ENCODE measurements at regions not wholly inside any gene's neighbourhood (a gene's known extent, or its start where the extent isn't known, plus 50 kb on each side); places are given as distances from the start of the nearest gene placed in this dataset.

- Histone ChIP-seq H3K4me2 (no peak overlapping the region), H3K36me3 (no peaks in the 10 kb centered on the region), H4K20me1 (no peaks in the 10 kb centered on the region), H3K4me1 (no peaks in the 10 kb centered on the region), H3K27me3 (no peaks in the 10 kb centered on the region), H3K27ac (no peak overlapping the region), H3K4me3 (no peak overlapping the region), H3K9ac (no peak overlapping the region), H3K9me3 (replicated peaks in 1 of 11) (no peaks in the 10 kb centered on the region)
- no peak for TF ChIP-seq Cebpa-rat (IDR thresholded peaks at IDR 0.05)
Observed at GRCh38 chr4:14641871-14642270, 360.4 kb upstream of the CPEB2 start.

- no peak overlapping the region for H3K9ac ChIP-seq
- 0 out of 22 replicates have a peak, but pooled peaks cover 0 to 8% (median 0%) of the 10 kb centered on the region in 11 experiments for H3K9me3 ChIP-seq (replicated peaks in 1 of 11)
- H4K20me1 ChIP-seq, result no peaks in the 10 kb centered on the region
- no peak overlapping the region for H3K4me2 ChIP-seq
- no peak overlapping the region for H3K27ac ChIP-seq
- no peaks in the 10 kb centered on the region for H3K4me1 ChIP-seq
- H3K27me3 ChIP-seq, result no peaks in the 10 kb centered on the region
- H3K36me3 ChIP-seq, result no peaks in the 10 kb centered on the region
- no peak overlapping the region for H3K4me3 ChIP-seq
- no peak for TF ChIP-seq Cebpa-rat (IDR thresholded peaks at IDR 0.05)
Observed at GRCh38 chr4:14644580-14645282, 357.6 kb upstream of the CPEB2 start.

GRCh38 chr4:14646831-14647230 lies 355.4 kb upstream of the CPEB2 start:
- H4K20me1 ChIP-seq, result no peaks in the 10 kb centered on the region
- H3K9ac ChIP-seq, result no peak overlapping the region
- H3K27ac ChIP-seq, result no peak overlapping the region
- no peak overlapping the region for H3K4me2 ChIP-seq
- no peaks in the 10 kb centered on the region for H3K27me3 ChIP-seq
- 0 out of 22 replicates have a peak, but pooled peaks cover 0 to 8% (median 0%) of the 10 kb centered on the region in 11 experiments for H3K9me3 ChIP-seq (replicated peaks in 1 of 11)
- no peaks in the 10 kb centered on the region for H3K4me1 ChIP-seq
- no peak for TF ChIP-seq Cebpa-rat (IDR thresholded peaks at IDR 0.05)
- no peaks in the 10 kb centered on the region for H3K36me3 ChIP-seq
- no peak overlapping the region for H3K4me3 ChIP-seq

- H3K27me3 ChIP-seq, result no peaks in the 10 kb centered on the region
- H3K4me1 ChIP-seq, result no peaks in the 10 kb centered on the region
- no peak overlapping the region for H3K9ac ChIP-seq
- no peak for TF ChIP-seq Cebpa-rat (IDR thresholded peaks at IDR 0.05)
- H3K4me2 ChIP-seq, result no peak overlapping the region
- H4K20me1 ChIP-seq, result no peaks in the 10 kb centered on the region
- H3K36me3 ChIP-seq, result no peaks in the 10 kb centered on the region
- no peak overlapping the region for H3K4me3 ChIP-seq
- peaks cover 0 to 18% (median 4%) of the 10 kb centered on the region in 11 experiments; a peak in 5 of 22 replicates for H3K9me3 ChIP-seq (replicated peaks in 1 of 11)
- H3K27ac ChIP-seq, result no peak overlapping the region
Observed at GRCh38 chr4:14650127-14650526, 352.2 kb upstream of the CPEB2 start.

- H3K4me2 ChIP-seq, result no peak overlapping the region
Observed at GRCh38 chr4:14652522-14652921, 349.8 kb upstream of the CPEB2 start.

GRCh38 chr4:14653338-14653737 lies 348.9 kb upstream of the CPEB2 start:
- no peak overlapping the region for H3K4me2 ChIP-seq
- no peaks in the 10 kb centered on the region for H4K20me1 ChIP-seq
- H3K27ac ChIP-seq, result no peak overlapping the region
- no peak overlapping the region for H3K9ac ChIP-seq
- H3K4me3 ChIP-seq, result no peak overlapping the region
- H3K36me3 ChIP-seq, result no peaks in the 10 kb centered on the region
- TF ChIP-seq Cebpa-rat (IDR thresholded peaks at IDR 0.05), result no peak
- H3K9me3 ChIP-seq (replicated peaks in 1 of 11), result peaks cover 0 to 12% (median 3%) of the 10 kb centered on the region in 11 experiments; a peak in 5 of 22 replicates
- no peaks in the 10 kb centered on the region for H3K27me3 ChIP-seq
- no peaks in the 10 kb centered on the region for H3K4me1 ChIP-seq

More at GRCh38 chr4:14652522-14652921, 349.8 kb upstream of the CPEB2 start:
- Histone ChIP-seq H3K4me1 (no peaks in the 10 kb centered on the region), H3K27ac (no peak overlapping the region), H3K9ac (no peak overlapping the region), H3K36me3 (no peaks in the 10 kb centered on the region), H3K9me3 (replicated peaks in 1 of 11) (peaks cover 0 to 17% (median 3%) of the 10 kb centered on the region in 11 experiments; a peak in 5 of 22 replicates), H4K20me1 (no peaks in the 10 kb centered on the region), H3K4me3 (no peak overlapping the region), H3K27me3 (no peaks in the 10 kb centered on the region)
- no peak for TF ChIP-seq Cebpa-rat (IDR thresholded peaks at IDR 0.05)

- Histone ChIP-seq H3K4me2 (no peak overlapping the region), H3K9ac (no peak overlapping the region), H3K4me3 (no peak overlapping the region), H3K27ac (no peak overlapping the region), H3K36me3 (no peaks in the 10 kb centered on the region), H3K27me3 (no peaks in the 10 kb centered on the region), H3K9me3 (replicated peaks in 1 of 11) (peaks cover 0 to 9% (median 2%) of the 10 kb centered on the region in 11 experiments; a peak in 4 of 22 replicates), H3K4me1 (no peaks in the 10 kb centered on the region), H4K20me1 (no peaks in the 10 kb centered on the region)
- no peak for TF ChIP-seq Cebpa-rat (IDR thresholded peaks at IDR 0.05)
Observed at GRCh38 chr4:14659286-14659685, 343.0 kb upstream of the CPEB2 start.

GRCh38 chr4:14667624-14668151 lies 334.6 kb upstream of the CPEB2 start:
- Histone ChIP-seq H4K20me1 (no peaks in the 10 kb centered on the region), H3K4me2 (no peak overlapping the region), H3K9me3 (replicated peaks in 1 of 11) (peaks cover 4 to 17% (median 10%) of the 10 kb centered on the region in 11 experiments; a peak in 15 of 22 replicates), H3K4me3 (no peak overlapping the region), H3K9ac (no peak overlapping the region), H3K4me1 (no peaks in the 10 kb centered on the region), H3K36me3 (no peaks in the 10 kb centered on the region), H3K27me3 (no peaks in the 10 kb centered on the region), H3K27ac (no peak overlapping the region)
- TF ChIP-seq Cebpa-rat (IDR thresholded peaks at IDR 0.05), result no peak

GRCh38 chr4:14668296-14668695 lies 334.0 kb upstream of the CPEB2 start:
- H3K36me3 ChIP-seq, result no peaks in the 10 kb centered on the region
- H3K4me3 ChIP-seq, result no peak overlapping the region
- H3K4me1 ChIP-seq, result no peaks in the 10 kb centered on the region
- H3K9ac ChIP-seq, result no peak overlapping the region
- H3K4me2 ChIP-seq, result no peak overlapping the region
- no peaks in the 10 kb centered on the region for H3K27me3 ChIP-seq
- H4K20me1 ChIP-seq, result no peaks in the 10 kb centered on the region
- H3K27ac ChIP-seq, result no peak overlapping the region
- no peak for TF ChIP-seq Cebpa-rat (IDR thresholded peaks at IDR 0.05)
- H3K9me3 ChIP-seq (replicated peaks in 1 of 11), result peaks cover 4 to 23% (median 10%) of the 10 kb centered on the region in 11 experiments; a peak in 15 of 22 replicates

GRCh38 chr4:14669371-14669770 lies 332.9 kb upstream of the CPEB2 start:
- Histone ChIP-seq H4K20me1 (no peaks in the 10 kb centered on the region), H3K4me2 (no peak overlapping the region), H3K4me1 (no peaks in the 10 kb centered on the region), H3K36me3 (no peaks in the 10 kb centered on the region), H3K9me3 (replicated peaks in 1 of 11) (peaks cover 4 to 32% (median 10%) of the 10 kb centered on the region in 11 experiments; a peak in 15 of 22 replicates), H3K4me3 (no peak overlapping the region), H3K27me3 (no peaks in the 10 kb centered on the region), H3K27ac (no peak overlapping the region), H3K9ac (no peak overlapping the region)
- TF ChIP-seq Cebpa-rat (IDR thresholded peaks at IDR 0.05), result no peak

All from BLaER1 treated with 17β-estradiol and CSF1 and Interleukin-3, amounts not matched to agents 10 nM and 100 nM (cell line).